Epithelial cell of esophagus (primary cell): ENCODE measurements at regions not wholly inside any gene's neighbourhood (a gene's known extent, or its start where the extent isn't known, plus 50 kb on each side); places are given as distances from the start of the nearest gene placed in this dataset.

ENCODE experiments used
- DNase-seq: peaks from one replicate; pipeline ENCODE4 v3.0.0; 2010; ENCODE audit warnings: low read depth
- H3K4me3 ChIP-seq: 2 replicates; pipeline ENCODE4 v1.5.1; 2011; ENCODE audit warnings: mild to moderate bottlenecking, low read length, control low read depth
- CTCF ChIP-seq: IDR thresholded peaks from 2 replicates; pipeline ENCODE4 v1.5.1; 2011; ENCODE audit warnings: low read depth, mild to moderate bottlenecking, low read length, control low read depth, inconsistent platforms; ENCODE audit not compliant: insufficient read depth; ENCODE audit errors: missing control alignments

- peak; percentile 6 for DNase-seq
- no peak for TF ChIP-seq CTCF
- peak overlapping the region; percentile 70 for H3K4me3 ChIP-seq
Observed at GRCh38 chr3:174441588-174442301, 417.4 kb upstream of the NAALADL2 start.

- TF ChIP-seq CTCF = no peak
- peak overlapping the region; percentile 70 for H3K4me3 ChIP-seq
Observed at GRCh38 chr3:174442302-174442682, 416.8 kb upstream of the NAALADL2 start.

GRCh38 chr3:174444391-174444790 lies 414.7 kb upstream of the NAALADL2 start:
- H3K4me3 ChIP-seq = no peak overlapping the region
- TF ChIP-seq CTCF = no peak
- DNase-seq = no peak

More at GRCh38 chr3:174442302-174442682, 416.8 kb upstream of the NAALADL2 start:
- no peak for DNase-seq

GRCh38 chr3:174457758-174458157 lies 401.4 kb upstream of the NAALADL2 start:
- no peak for DNase-seq
- H3K4me3 ChIP-seq = no peak overlapping the region
- TF ChIP-seq CTCF = no peak

- TF ChIP-seq CTCF = no peak
- no peak for DNase-seq
Observed at GRCh38 chr3:174460831-174461230, 398.3 kb upstream of the NAALADL2 start.

GRCh38 chr3:174462916-174463315 lies 396.2 kb upstream of the NAALADL2 start:
- DNase-seq = no peak
- TF ChIP-seq CTCF = no peak
- H3K4me3 ChIP-seq = no peak overlapping the region

More at GRCh38 chr3:174460831-174461230, 398.3 kb upstream of the NAALADL2 start:
- H3K4me3 ChIP-seq = no peak overlapping the region

- no peak overlapping the region for H3K4me3 ChIP-seq
- no peak for DNase-seq
- no peak for TF ChIP-seq CTCF
Observed at GRCh38 chr3:174465177-174465576, 394.0 kb upstream of the NAALADL2 start.
